ELR (cell line): ENCODE measurements at regions not wholly inside any gene's neighbourhood (a gene's known extent, or its start where the extent isn't known, plus 50 kb on each side); places are given as distances from the start of the nearest gene placed in this dataset.
"Not testable (repeated sequence)": the region's sequence is repeated elsewhere in the genome, so short reads cannot be mapped to it uniquely, and the experiment has no call there.

Source experiments
- DNase-seq: peaks from one replicate; pipeline ENCODE4 v3.0.0-alpha.2; 2015; ENCODE audit warnings: low read depth

GRCh38 chr6:165167861-165168260 is 141.5 kb downstream of the C6orf118 start:
- no peak for DNase-seq

GRCh38 chr6:165167311-165167710 is 142.1 kb downstream of the C6orf118 start:
- DNase-seq = no peak

DNA sequence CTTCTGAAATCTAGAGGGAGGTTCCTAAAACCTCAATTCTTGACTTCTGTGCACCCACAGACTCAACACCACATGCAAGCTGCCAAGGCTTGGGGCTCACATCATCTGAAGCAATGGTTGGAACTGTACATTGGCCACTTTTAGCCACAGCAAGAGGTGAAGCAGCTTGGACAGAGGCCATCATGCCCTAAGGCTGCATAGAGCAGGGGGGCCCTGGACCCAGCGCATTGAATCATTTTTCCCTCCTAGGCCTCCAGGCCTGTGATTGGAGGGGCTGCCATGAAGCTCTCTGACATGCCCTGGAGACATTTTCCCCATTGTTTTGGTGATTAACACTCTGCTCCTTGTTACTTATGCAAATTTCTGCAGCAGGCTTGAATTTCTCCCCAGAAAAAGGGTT is 145.9 kb downstream of the C6orf118 start:
- no peak for DNase-seq

- DNase-seq = no peak
Observed at GRCh38 chr6:165159460-165159859, 149.9 kb downstream of the C6orf118 start.

GRCh38 chr6:165146456-165146855 is 162.9 kb downstream of the C6orf118 start:
- no peak for DNase-seq

DNA sequence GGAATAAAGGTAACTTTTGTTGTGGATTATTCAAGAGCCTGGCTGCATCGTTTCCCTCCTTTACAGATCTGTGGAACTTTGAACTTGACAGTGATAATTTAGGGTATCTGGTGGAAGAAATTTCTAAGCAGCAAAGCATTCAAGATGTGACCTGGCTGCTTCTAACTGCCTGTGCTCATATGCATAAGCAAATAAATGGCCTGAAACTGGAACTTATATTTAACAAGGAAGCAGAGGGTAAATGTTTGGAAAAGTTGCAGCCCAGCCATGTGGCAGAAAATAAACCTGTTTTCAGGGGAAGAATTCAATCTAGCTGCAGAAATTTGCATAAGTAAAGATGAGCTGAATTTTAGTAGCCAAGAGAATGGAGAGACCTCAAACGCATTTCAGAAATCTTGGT is 173.5 kb downstream of the C6orf118 start:
- DNase-seq = no peak

GRCh38 chr6:165129086-165129485 is 180.3 kb downstream of the C6orf118 start:
- DNase-seq = no peak

- DNase-seq = not testable (repeated sequence)
Observed at GRCh38 chr6:165127743-165128142, 181.7 kb downstream of the C6orf118 start.

- not testable (repeated sequence) for DNase-seq
Observed at GRCh38 chr6:165124681-165125080, 184.7 kb downstream of the C6orf118 start.

GRCh38 chr6:165119231-165120020 is 190.0 kb downstream of the C6orf118 start:
- no peak for DNase-seq

DNA sequence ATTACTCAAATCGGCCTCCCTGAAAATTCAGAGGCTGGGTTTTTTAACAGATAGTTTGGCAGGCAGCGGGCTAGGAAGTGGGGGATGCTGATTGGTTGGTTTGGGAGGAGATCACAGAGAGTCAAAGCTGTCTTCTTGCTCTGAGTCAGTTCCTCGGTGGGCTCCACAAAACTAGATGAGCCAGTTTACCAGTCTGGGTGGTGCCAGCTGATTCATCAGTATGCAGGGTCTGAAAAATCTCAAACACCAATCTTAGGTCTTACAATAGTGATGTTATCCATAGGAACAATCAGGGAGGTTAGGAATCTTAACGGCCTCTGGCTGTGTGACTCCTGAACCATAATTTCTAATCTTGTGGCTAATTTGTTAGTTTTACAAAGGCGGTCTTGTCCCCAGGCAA is 190.7 kb downstream of the C6orf118 start:
- DNase-seq = no peak

GRCh38 chr6:165117806-165118205 is 191.6 kb downstream of the C6orf118 start:
- no peak for DNase-seq

GRCh38 chr6:165117121-165117520 is 192.3 kb downstream of the C6orf118 start:
- DNase-seq = no peak

DNA sequence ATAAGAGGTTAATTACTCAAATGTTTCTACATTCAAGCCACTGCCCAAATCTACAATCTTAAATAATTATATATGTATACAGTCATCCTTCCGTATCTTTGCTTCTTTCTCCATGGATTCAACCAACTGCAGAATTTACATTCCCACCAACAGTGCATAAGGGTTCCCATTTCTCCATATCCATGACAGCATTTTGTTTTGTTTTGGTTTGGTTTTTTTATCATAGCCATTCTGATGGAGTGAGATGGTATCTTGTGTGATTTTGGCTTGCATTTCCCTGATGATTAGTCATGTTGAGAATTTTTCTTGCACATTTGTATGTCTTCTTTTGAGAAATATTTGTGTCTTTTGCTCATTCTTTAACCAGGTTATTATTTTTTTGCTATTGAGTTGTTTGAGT is 198.5 kb downstream of the C6orf118 start:
- no peak for DNase-seq

GRCh38 chr6:165109011-165109410 is 200.4 kb downstream of the C6orf118 start:
- no peak for DNase-seq

DNA sequence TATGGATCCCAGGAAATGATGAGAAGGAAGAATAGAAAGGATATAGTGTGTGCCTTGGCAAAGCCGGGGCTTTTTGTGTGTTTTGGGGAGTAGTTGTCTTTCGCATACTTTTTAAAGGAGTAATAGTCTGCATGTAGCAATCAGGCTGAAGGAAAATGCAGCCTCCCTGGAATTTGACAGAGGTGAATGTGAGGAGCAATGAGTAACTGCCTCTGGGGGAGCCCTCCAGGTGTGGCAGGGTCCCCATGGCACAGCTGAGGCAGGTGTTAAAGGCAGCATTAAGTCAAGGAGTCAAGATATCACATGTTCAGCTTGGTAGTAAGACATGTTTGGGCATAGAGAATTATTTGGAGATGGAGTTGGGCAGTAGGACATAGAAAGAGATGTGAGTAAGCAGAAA is 203.1 kb downstream of the C6orf118 start:
- DNase-seq = no peak

GRCh38 chr6:165098165-165098564 is 211.2 kb downstream of the C6orf118 start:
- peak; percentile 1 for DNase-seq

GRCh38 chr6:165096868-165097267 is 212.5 kb downstream of the C6orf118 start:
- DNase-seq = no peak

GRCh38 chr6:165096209-165096608 is 213.2 kb downstream of the C6orf118 start:
- no peak for DNase-seq

- DNase-seq = no peak
Observed at GRCh38 chr6:165092881-165093595, 216.4 kb downstream of the C6orf118 start.

GRCh38 chr6:165091121-165091785 is 218.2 kb downstream of the C6orf118 start:
- no peak for DNase-seq

GRCh38 chr6:165090242-165090641 is 219.2 kb downstream of the C6orf118 start:
- no peak for DNase-seq

GRCh38 chr6:165086814-165087213 is 222.6 kb downstream of the C6orf118 start:
- no peak for DNase-seq
